Activated CD8-positive, alpha-beta memory T cell treated with anti-CD3 and anti-CD28 coated beads, Interleukin-2, amount 50 U/mL, for 48 hours (primary cell): ENCODE measurements at regions not wholly inside any gene's neighbourhood (a gene's known extent, or its start where the extent isn't known, plus 50 kb on each side); places are given as distances from the start of the nearest gene placed in this dataset.
"Not testable (repeated sequence)": the region's sequence is repeated elsewhere in the genome, so short reads cannot be mapped to it uniquely, and the experiment has no call there.

Experiments used
- DNase-seq: peaks from one replicate; pipeline ENCODE4 v3.0.0-alpha.2; 2020

DNA sequence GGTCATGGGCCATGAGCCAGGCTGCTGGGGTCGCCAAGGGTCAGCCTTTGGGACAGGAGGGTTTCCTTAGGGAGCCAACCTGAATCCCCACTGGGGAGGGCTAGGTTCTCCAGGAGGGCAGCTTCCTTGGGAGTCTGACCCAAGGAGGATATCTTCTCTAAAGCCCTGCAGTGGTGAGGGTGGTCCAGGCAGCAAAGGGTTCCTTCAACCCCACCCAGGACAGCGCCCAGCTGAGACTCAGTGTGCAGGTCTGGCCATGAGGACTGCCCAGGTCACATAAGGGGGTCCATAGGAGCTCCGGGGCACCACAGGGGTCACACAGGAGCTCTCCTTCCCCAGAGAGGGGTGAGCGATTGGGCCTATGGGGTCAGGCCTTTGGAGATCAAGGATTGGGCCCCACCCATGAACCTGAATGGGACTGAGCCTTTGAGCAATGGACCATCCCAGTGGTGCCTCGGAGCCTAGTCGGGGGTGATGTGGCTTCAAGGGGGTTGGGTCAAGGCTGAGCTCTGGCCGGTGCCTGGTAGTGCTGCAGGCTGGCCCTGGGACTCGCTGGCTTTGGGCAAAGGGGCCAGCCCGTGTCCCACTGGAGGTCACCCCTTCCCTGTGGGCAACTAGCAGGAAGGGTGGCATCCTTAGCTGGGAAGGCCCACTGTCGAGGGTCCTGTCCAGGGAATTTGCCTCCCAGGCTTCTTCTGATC, 216.5 kb downstream of the SNRPN start:
- DNase-seq = peak; percentile 17

GRCh38 chr15:25171856-25172687, 217.3 kb downstream of the SNRPN start:
- peak; percentile 12 for DNase-seq

GRCh38 chr15:25172691-25173090, 217.9 kb downstream of the SNRPN start:
- DNase-seq = no peak

GRCh38 chr15:25173241-25174028, 218.6 kb downstream of the SNRPN start:
- peak; percentile 33 for DNase-seq

- DNase-seq = not testable (repeated sequence)
Observed at GRCh38 chr15:25174149-25174548, 219.4 kb downstream of the SNRPN start.

- peak; percentile 8 for DNase-seq
Observed at GRCh38 chr15:25175033-25175788, 220.4 kb downstream of the SNRPN start.

GRCh38 chr15:25175789-25176615, 221.2 kb downstream of the SNRPN start:
- DNase-seq = peak; percentile 23

DNA sequence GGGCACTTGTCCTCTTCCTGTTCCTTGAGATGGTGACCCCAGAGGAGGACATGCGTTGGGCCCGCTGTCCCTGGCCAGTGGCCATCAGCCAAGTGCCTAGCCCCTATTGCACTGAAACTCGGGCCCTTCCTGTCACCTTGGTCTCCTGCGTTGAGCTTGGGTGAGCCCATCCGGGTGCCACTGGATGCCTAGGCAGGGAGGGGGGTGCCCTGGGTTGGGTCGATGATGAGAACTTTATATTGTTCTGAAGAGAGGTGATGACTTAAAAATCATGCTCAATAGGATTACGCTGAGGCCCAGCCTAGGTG, 221.8 kb downstream of the SNRPN start:
- peak; percentile 32 for DNase-seq

- DNase-seq = peak; percentile 4
Observed at GRCh38 chr15:25176991-25177954, 222.5 kb downstream of the SNRPN start.

- peak; percentile 8 for DNase-seq
Observed at GRCh38 chr15:25177955-25178801, 223.4 kb downstream of the SNRPN start.

GRCh38 chr15:25178835-25179672, 224.3 kb downstream of the SNRPN start:
- DNase-seq = peak; percentile 7

GRCh38 chr15:25179673-25180511, 225.1 kb downstream of the SNRPN start:
- DNase-seq = peak; percentile 18

GRCh38 chr15:25180606-25181292, 226.0 kb downstream of the SNRPN start:
- no peak for DNase-seq

DNA sequence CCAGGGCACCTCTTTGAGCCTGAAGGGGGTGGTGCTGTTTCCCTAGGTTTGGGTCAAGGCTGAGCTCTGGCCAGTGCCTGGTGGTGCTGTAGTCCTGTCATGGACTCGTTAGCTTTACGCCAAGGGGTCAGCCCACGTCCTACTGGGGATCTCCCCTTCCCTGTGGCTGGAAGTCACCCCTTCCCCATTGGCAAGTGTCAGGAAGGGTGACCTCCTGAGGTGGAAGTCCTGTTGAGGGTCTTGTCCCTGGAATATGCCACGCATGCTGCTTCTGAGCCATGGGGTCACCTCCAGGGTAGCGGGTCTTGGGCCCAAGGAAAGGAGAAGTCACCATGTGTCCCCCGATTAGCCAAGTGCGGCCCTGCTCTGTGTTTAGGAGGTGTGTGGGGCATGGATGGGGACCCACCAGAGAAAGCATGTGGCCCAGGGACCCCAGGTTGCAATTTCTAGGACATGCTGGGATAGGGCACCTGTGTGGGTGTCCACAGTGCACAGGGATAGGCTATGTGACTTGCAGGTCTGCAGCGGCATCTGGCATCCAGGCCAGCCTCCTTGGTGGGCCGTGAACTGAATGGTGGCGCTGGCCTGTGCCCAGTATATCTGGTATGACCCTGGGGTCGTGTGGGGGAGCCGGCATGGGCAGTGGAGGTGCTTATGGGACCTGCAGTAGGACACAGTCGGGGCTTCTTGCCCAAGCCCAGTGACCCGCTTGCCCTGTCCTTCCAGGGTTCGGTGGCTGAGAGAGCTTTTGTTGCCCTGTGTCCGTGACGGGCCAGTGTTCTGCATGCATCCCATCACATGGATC, 226.7 kb downstream of the SNRPN start:
- DNase-seq = peak; percentile 28

DNA sequence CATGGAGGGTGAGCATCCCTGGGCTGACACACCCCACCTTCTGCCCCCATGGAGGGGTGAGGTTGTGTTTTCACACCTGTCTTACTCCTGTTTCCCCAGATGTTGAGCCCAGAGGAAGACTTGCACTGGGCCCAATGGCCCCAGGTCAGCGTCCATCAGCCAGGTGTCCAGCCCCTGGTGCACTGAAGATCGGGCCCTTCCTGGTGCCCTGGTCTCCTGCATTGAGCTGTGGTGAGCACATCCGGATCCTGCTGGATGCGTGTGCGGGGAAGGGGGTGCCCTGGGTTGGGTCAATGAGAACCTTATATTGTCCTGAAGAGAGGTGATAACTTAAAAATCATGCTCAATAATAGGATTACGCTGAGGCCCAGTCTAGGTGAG, 227.3 kb downstream of the SNRPN start:
- no peak for DNase-seq

GRCh38 chr15:25182736-25183445, 228.1 kb downstream of the SNRPN start:
- DNase-seq = peak; percentile 22
